Neuronal stem cell (in vitro differentiated cells): ENCODE measurements at regions not wholly inside any gene's neighbourhood (a gene's known extent, or its start where the extent isn't known, plus 50 kb on each side); places are given as distances from the start of the nearest gene placed in this dataset.

Experiments
- DNase-seq: peaks from one replicate; pipeline ENCODE4 v3.0.0-alpha.2; 2013; ENCODE audit warnings: low spot score
- H2AFZ ChIP-seq: one replicate; pipeline ENCODE4 v1.6.1; 2013; ENCODE audit warnings: mild to moderate bottlenecking, low read length, inconsistent platforms
- H2AK5ac ChIP-seq: 2 replicates; pipeline ENCODE4 v1.6.1; 2013; ENCODE audit warnings: low read depth, mild to moderate bottlenecking, inconsistent platforms, low read length, moderate library complexity, mixed read lengths
- H2BK120ac ChIP-seq: 2 replicates; pipeline ENCODE4 v1.6.1; 2013; ENCODE audit warnings: low read depth, mild to moderate bottlenecking, inconsistent platforms, low read length, moderate library complexity, mixed read lengths
- H2BK12ac ChIP-seq: one replicate; pipeline ENCODE4 v1.6.1; 2013; ENCODE audit warnings: low read length, inconsistent platforms
- H2BK15ac ChIP-seq: 2 replicates; pipeline ENCODE4 v1.6.1; 2013; ENCODE audit warnings: mild to moderate bottlenecking, low read length, inconsistent platforms, mixed read lengths
- H2BK5ac ChIP-seq: one replicate; pipeline ENCODE4 v1.6.1; 2013; ENCODE audit warnings: inconsistent platforms, mild to moderate bottlenecking, low read length, moderate library complexity
- H3K14ac ChIP-seq: one replicate; pipeline ENCODE4 v1.6.1; 2013; ENCODE audit warnings: low read length, inconsistent platforms
- H3K18ac ChIP-seq: 2 replicates; pipeline ENCODE4 v1.6.1; 2013; ENCODE audit warnings: low read length, inconsistent platforms
- H3K23ac ChIP-seq: 2 replicates; pipeline ENCODE4 v1.6.1; 2013; ENCODE audit warnings: low read depth, mild to moderate bottlenecking, mixed read lengths, low read length, inconsistent platforms; ENCODE audit not compliant: poor library complexity
- H3K27ac ChIP-seq: replicated peaks from 3 replicates; pipeline ENCODE4 v1.5.1; 2013; ENCODE audit warnings: low read length, inconsistent platforms
- H3K27me3 ChIP-seq, 3 experiments: 2 replicates each; pipeline ENCODE4 v1.6.1; 2013; ENCODE audit warnings: low read length in 3 of 3, mild to moderate bottlenecking in 2 of 3, inconsistent platforms in 1 of 3, low read depth in 1 of 3, mixed read lengths in 1 of 3, moderate library complexity in 1 of 3; ENCODE audit not compliant: control insufficient read depth in 3 of 3, insufficient read depth in 3 of 3
- H3K36me3 ChIP-seq, 2 donors: replicated peaks in 1 of 2; 2 replicates each; pipeline ENCODE4 v1.6.1; 2013; ENCODE audit warnings: low read length in 2 of 2; ENCODE audit not compliant: control insufficient read depth in 2 of 2, insufficient read depth in 2 of 2
- H3K4ac ChIP-seq: 2 replicates; pipeline ENCODE4 v1.6.1; 2013; ENCODE audit warnings: inconsistent platforms, mild to moderate bottlenecking, low read length, moderate library complexity
- H3K4me1 ChIP-seq, 2 donors: 1 replicate in 1 of 2; 2 replicates in 1 of 2; pipeline ENCODE4 v1.6.1; 2013; ENCODE audit warnings: low read length in 2 of 2, low read depth in 1 of 2; ENCODE audit not compliant: control insufficient read depth in 2 of 2, insufficient read depth in 1 of 2
- H3K4me2 ChIP-seq: one replicate; pipeline ENCODE4 v1.6.1; 2013; ENCODE audit warnings: mild to moderate bottlenecking, low read length, inconsistent platforms; ENCODE audit not compliant: insufficient read depth, poor library complexity, severe bottlenecking
- H3K4me3 ChIP-seq, 2 donors: 2 replicates each; pipeline ENCODE4 v1.5.1; 2013; ENCODE audit warnings: low read length in 2 of 2, mild to moderate bottlenecking in 2 of 2, inconsistent platforms in 1 of 2, moderate library complexity in 1 of 2
- H3K79me1 ChIP-seq: one replicate; pipeline ENCODE4 v1.6.1; 2013; ENCODE audit warnings: low read depth, mild to moderate bottlenecking, inconsistent platforms, low read length, moderate library complexity
- H3K9ac ChIP-seq: one replicate; pipeline ENCODE4 v1.6.1; 2013; ENCODE audit warnings: mild to moderate bottlenecking, low read depth, low read length, inconsistent platforms; ENCODE audit not compliant: poor library complexity
- H3K9me3 ChIP-seq, 2 donors: replicated peaks in 1 of 2; 2 replicates each; pipeline versions ENCODE3 to v1.6.1; 2013; ENCODE audit warnings: low read length in 2 of 2, mild to moderate bottlenecking in 2 of 2, inconsistent platforms in 1 of 2, low read depth in 1 of 2, mixed read lengths in 1 of 2, moderate library complexity in 1 of 2; ENCODE audit not compliant: control insufficient read depth in 2 of 2, insufficient read depth in 1 of 2
- H4K8ac ChIP-seq: one replicate; pipeline ENCODE4 v1.6.1; 2013; ENCODE audit warnings: low read depth, mild to moderate bottlenecking, inconsistent platforms, low read length, moderate library complexity
- H4K91ac ChIP-seq: one replicate; pipeline ENCODE4 v1.6.1; 2013; ENCODE audit warnings: low read length, low read depth, mild to moderate bottlenecking, inconsistent platforms; ENCODE audit not compliant: poor library complexity
- WGBS, 2 donors: extraction: QIAGEN DNeasy Blood & Tissue Kit; methylation state at CpG; one replicate each; pipeline ENCODE4 v1.1.7; 2013; ENCODE audit warnings: missing lambda C conversion rate in 2 of 2, mixed read lengths in 1 of 2; ENCODE audit not compliant: insufficient read length in 2 of 2, insufficient replicate concordance in 1 of 2; ENCODE audit errors: extremely low coverage in 2 of 2; 5-methylcytosine and 5-hydroxymethylcytosine counted together

GRCh38 chr1:188251036-188251435 lies 1422.3 kb downstream of the PLA2G4A start:
- no peak overlapping the region for H3K18ac ChIP-seq
- no peak overlapping the region for H3K4me2 ChIP-seq
- no peaks in the 10 kb centered on the region for H3K9me3 ChIP-seq
- H3K9ac ChIP-seq, result no peak overlapping the region
- H4K91ac ChIP-seq, result no peak overlapping the region
- no peak overlapping the region for H2AK5ac ChIP-seq
- no peak overlapping the region for H2AFZ ChIP-seq
- no peak overlapping the region for H3K14ac ChIP-seq
- no peaks in the 10 kb centered on the region for H3K4me1 ChIP-seq
- no peak overlapping the region for H4K8ac ChIP-seq
- H3K23ac ChIP-seq, result no peak overlapping the region
- no peak overlapping the region for H3K4ac ChIP-seq
- no peak for DNase-seq
- no peak overlapping the region for H2BK12ac ChIP-seq
- H3K27me3 ChIP-seq, result no peaks in the 10 kb centered on the region
- H3K79me1 ChIP-seq, result no peaks in the 10 kb centered on the region
- no peak overlapping the region for H2BK5ac ChIP-seq
- no peak overlapping the region for H3K4me3 ChIP-seq
- H2BK120ac ChIP-seq, result no peak overlapping the region
- no peaks in the 10 kb centered on the region for H3K36me3 ChIP-seq
- no peak overlapping the region for H2BK15ac ChIP-seq
- H3K27ac ChIP-seq, result no peak overlapping the region
- no CpG with 5 or more reads among the region's 1 CpG for WGBS, 2 donors

DNA sequence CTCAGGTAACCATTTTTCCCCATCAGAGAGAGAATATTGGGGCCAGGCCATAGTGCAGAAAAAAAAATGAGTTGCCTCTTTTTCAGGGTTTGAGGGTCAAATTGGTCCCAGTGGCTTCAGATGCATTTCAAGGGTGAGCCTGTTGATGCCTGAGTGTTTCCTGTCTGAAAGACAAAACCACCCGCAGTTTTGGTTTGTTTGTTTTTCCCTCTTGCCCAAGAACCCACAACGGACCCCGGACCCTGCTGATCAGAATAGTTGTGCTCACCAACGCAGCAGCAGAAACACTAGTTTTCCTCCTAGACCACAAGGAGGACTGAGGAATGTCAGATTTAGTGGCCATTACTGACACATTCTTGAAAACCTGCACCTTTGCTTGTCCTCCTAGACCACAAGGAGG lies 1433.1 kb downstream of the PLA2G4A start:
- no peaks in the 10 kb centered on the region for H3K27me3 ChIP-seq
- DNase-seq, result no peak
- no peak overlapping the region for H4K91ac ChIP-seq
- H3K23ac ChIP-seq, result no peak overlapping the region
- no peaks in the 10 kb centered on the region for H3K4me1 ChIP-seq
- no peak overlapping the region for H2AFZ ChIP-seq
- no peak overlapping the region for H2AK5ac ChIP-seq
- no peak overlapping the region for H3K18ac ChIP-seq
- no peak overlapping the region for H2BK12ac ChIP-seq
- H3K4me3 ChIP-seq, result no peak overlapping the region
- H3K36me3 ChIP-seq, result no peaks in the 10 kb centered on the region
- H3K9me3 ChIP-seq, result no peaks in the 10 kb centered on the region
- no peak overlapping the region for H3K9ac ChIP-seq
- no peak overlapping the region for H2BK5ac ChIP-seq
- H3K14ac ChIP-seq, result no peak overlapping the region
- H4K8ac ChIP-seq, result no peak overlapping the region
- H3K4me2 ChIP-seq, result no peak overlapping the region
- no peak overlapping the region for H3K27ac ChIP-seq
- no CpG with 5 or more reads among the region's 4 CpGs for WGBS, 2 donors
- no peak overlapping the region for H2BK15ac ChIP-seq
- H2BK120ac ChIP-seq, result no peak overlapping the region
- H3K79me1 ChIP-seq, result no peaks in the 10 kb centered on the region
- no peak overlapping the region for H3K4ac ChIP-seq

DNA sequence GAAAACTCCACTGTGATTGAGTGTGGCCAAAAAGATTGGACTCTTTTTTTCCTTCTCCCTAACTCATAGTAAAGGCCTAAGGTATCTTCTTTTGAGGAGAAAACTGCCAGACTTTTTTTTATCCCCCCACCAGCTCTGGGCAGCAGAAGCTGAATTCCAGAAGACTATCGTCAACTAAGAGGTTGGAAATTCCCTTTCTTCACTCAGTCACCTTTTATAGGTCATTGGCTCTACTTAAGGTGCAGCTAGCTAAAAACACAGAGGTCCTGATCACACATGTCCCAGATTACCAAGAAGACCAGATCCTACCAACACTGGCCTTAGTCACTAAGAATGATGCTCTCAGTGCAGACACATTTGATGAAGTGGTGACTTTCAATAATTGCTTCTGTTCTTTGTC lies 1441.2 kb downstream of the PLA2G4A start:
- Histone ChIP-seq H3K4me1 (no peaks in the 10 kb centered on the region), H3K18ac (no peak overlapping the region), H2BK5ac (no peak overlapping the region), H3K4ac (no peak overlapping the region), H2AFZ (no peak overlapping the region), H3K36me3 (no peaks in the 10 kb centered on the region), H3K4me2 (no peak overlapping the region), H3K27me3 (no peaks in the 10 kb centered on the region), H3K9ac (no peak overlapping the region), H3K4me3 (no peak overlapping the region), H3K79me1 (no peaks in the 10 kb centered on the region), H2BK120ac (no peak overlapping the region), H2AK5ac (no peak overlapping the region), H3K14ac (no peak overlapping the region), H3K9me3 (no peaks in the 10 kb centered on the region), H4K8ac (no peak overlapping the region), H3K23ac (no peak overlapping the region), H3K27ac (no peak overlapping the region), H2BK12ac (no peak overlapping the region), H4K91ac (no peak overlapping the region), H2BK15ac (no peak overlapping the region)
- WGBS, 2 donors, result no CpG with 5 or more reads among the region's 1 CpG
- no peak for DNase-seq

- H2BK120ac ChIP-seq, result no peak overlapping the region
- no CpG with 5 or more reads among the region's 1 CpG for WGBS, 2 donors
- no peak overlapping the region for H3K14ac ChIP-seq
- no peak overlapping the region for H2AK5ac ChIP-seq
- H3K9me3 ChIP-seq, result no peaks in the 10 kb centered on the region
- H2BK5ac ChIP-seq, result no peak overlapping the region
- H3K4me2 ChIP-seq, result no peak overlapping the region
- H2BK15ac ChIP-seq, result no peak overlapping the region
- no peak overlapping the region for H3K18ac ChIP-seq
- no peaks in the 10 kb centered on the region for H3K79me1 ChIP-seq
- H3K4me1 ChIP-seq, result no peaks in the 10 kb centered on the region
- no peak overlapping the region for H4K8ac ChIP-seq
- H2BK12ac ChIP-seq, result no peak overlapping the region
- no peak overlapping the region for H3K4me3 ChIP-seq
- no peak overlapping the region for H3K23ac ChIP-seq
- H3K4ac ChIP-seq, result no peak overlapping the region
- H3K27me3 ChIP-seq, result no peaks in the 10 kb centered on the region
- no peak overlapping the region for H4K91ac ChIP-seq
- no peak overlapping the region for H3K9ac ChIP-seq
- H2AFZ ChIP-seq, result no peak overlapping the region
- no peak for DNase-seq
- H3K36me3 ChIP-seq, result no peaks in the 10 kb centered on the region
- no peak overlapping the region for H3K27ac ChIP-seq
These were observed 1441.7 kb downstream of the PLA2G4A start for GRCh38 chr1:188270497-188270896.
